Right lung (tissue), 2 donors: ENCODE measurements at regions not wholly inside any gene's neighbourhood (a gene's known extent, or its start where the extent isn't known, plus 50 kb on each side); places are given as distances from the start of the nearest gene placed in this dataset.

Experiments
- DNase-seq, 2 donors: peaks; one replicate each; pipeline ENCODE4 v3.0.0-alpha.2; 2013

DNA sequence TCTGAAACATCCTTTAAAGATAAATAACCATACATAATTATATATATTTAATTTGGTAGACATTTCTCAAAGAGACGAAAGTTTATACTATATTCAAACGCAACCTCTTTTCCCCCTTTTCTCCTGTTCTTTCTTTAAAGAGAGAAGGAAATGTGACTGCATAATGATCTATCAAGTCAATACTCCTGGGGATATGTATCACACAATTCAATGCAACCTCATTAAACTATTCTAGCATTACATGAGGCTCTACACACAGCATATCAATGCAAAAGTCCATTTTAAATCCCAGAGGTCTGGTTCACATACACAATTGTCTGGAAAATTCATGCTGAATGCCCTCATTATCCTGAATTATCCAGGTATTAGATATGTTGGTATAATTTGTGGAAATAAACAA is 330.7 kb downstream of the LMX1A start:
- DNase-seq, result no peak

DNA sequence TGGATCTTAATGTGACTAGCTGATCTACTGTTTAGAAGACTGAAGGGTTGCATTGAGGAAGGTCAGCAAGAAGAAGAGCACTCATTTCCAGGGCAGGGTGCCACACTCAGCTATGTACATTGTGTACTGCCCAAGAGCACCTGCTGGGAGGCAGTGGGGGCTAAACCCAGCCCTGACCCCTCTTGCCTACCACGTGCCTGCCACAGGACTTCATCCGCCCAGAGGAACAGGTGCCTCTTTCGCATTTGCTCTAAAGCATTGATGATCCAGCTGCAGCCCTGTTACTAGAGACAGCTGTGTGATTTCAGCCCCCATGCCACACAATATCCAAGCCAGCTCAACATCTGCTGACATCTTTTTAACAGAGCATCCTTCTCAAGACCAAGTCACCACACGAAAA is 341.8 kb downstream of the LMX1A start:
- DNase-seq, result no peak

DNA sequence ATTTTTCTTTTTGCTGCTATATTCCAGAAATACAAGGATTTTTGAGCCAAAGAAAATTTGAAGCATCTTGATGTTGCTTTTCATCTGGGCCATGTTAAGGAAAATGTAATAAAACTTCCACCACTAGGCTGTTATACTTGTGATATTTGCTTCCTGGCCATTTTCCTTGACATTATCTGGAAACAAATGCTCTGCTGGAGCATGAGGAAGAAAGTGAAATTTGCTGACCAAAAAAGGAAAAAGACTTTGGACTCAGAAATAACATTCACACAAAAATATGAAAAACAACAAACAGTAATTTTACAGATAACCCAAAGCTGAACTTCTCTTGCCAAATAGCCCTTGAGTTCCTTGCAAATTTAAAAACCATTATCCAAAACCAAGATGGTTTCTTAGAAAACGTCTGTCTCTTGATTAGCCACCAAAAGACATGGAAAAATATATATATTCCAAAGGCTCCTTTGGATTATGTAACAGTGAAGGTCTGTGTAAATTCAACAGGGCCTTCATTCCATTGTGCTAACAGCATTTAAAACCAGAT is 344.5 kb downstream of the LMX1A start:
- DNase-seq, result peak; percentile 55 to 66

DNA sequence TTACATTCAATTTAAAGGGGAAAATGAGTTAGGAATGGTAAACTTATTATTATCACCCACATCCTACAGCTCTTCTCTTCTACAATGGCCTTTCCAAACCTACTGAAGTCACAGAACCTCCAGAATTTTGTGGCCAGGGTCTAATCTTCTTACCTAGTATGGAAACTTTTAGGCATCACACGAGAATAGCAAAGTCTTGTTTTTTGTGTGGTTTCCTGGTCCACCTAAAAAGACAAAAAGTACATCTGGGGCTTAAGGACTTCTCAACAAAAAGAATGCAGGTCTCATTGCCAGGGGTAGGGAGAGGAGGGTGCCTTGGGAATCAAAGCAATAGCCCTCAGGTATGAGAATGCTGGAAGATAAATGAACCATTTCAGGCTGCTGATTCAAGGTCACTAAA is 345.3 kb downstream of the LMX1A start:
- no peak for DNase-seq

DNA sequence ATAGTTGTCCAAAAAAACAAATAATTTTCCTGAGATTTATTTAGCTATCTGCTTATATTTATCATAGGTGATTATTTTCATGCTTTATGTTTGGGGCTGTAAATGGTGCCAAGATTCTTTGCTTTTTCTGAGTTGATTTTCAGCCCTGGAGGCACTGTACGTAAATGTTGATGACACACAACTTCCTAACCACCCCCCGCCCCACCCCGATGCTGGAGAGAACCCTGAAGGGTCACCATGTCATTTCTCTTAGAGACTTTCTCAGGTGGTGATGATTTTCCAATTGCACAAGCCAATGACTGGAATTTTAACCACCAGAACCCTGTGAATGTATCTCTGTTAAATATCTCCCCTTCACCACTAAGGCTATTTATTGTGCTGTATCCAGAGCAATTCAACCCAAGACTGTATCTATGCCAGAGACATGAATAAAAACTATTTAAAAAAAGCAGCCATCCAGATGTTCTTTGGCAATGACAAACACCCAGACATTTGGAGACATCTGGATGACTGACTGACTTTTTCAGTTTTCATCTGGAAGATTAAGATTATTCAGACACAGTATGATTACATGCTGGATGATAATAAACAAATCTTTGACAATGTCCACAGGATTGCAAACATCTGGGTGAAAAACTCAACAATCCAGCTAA is 346.0 kb downstream of the LMX1A start:
- peak; percentile 72 for DNase-seq

DNA sequence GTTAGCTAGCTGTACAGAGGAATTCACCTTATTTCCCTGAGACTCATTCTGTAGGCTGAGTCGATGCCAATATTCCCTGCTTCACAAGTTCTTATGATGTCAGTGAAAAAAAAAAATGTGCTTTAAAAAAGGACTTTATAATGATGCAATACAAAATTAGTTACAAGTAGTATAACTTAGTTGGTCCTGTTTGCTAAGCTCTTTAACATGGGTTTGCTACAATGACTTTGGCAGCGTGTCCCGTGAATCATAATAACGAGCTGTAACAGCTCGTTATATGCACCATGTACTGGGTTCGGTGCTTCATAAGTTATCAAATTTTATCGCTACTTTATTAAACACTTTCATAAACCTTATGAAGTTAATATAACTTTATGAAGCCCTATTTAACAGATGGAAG is 349.7 kb downstream of the LMX1A start:
- peak; percentile 28 to 56 for DNase-seq

DNA sequence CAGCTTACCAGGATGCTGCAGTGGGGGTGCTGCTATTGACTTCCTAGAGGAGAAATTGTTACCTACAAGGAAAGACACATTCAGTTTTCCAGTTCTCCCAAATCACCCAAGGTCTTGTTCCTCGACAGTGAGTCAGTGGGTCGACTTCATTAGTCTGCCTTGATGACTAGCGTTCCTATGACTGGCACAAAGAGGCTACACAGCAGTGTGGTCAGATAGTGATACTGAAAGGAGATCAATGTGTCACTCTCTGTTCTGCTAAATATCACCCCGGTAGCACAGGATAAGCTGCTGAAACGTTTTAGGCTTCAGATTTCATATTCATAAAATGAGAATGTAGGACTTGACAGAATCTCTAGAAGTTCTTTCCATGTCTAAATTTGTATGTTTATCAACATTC is 357.4 kb downstream of the LMX1A start:
- no peak for DNase-seq

DNA sequence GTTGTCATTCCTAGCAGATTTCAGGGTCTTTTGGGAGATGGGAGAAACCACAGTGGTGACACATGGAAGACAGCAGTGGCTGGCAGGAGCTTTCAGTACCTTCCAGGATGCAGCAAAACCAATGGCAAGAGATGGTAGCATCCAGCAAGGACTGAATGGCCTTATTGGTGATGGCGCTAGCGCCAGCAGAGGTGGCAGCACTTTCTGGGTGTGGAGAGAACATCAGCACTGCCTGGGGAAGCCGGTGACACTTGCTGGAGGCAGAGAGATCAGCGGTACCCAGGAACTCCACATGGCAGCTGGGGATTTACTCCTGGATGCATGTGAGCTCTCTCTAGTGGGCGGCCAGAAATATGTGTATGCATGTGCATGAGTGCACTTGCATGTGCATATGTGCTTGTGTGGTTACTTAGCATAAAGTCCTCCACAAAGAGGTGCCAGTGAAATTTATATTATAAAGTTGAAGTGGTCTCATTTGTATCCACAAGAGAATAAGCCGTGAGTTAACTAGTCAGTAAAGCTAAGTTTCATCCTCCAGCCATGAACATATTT is 364.7 kb downstream of the LMX1A start:
- DNase-seq, result no peak

DNA sequence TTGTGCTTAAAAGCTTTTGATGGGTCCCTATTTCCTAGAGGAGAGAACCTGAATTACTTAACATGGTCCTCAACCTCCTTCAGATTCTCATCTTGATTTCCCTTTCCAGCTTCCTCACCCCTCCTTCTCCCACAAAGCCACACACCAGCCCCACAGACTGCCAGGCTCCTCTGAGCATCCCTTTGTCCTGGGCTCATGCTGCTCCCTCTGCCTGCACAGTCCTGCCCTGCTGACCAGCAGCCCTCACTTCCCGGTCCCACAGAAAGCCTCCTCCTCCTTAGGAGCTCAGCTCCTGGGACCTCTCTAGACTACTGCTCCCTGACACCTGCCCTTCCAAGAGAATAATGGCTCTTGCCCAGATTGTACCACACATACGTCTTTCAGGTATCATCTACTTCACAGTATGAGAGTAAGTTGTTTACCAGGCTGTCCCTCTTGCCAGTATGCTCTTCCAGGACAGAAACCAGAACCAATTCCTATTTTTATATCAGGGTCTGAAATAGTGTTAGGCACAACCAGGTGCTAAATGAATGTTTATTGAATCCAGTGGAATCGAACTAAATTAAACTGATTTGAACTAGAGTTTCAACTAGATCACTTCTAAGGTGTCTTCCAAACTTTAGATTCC is 373.4 kb downstream of the LMX1A start:
- no peak for DNase-seq

DNA sequence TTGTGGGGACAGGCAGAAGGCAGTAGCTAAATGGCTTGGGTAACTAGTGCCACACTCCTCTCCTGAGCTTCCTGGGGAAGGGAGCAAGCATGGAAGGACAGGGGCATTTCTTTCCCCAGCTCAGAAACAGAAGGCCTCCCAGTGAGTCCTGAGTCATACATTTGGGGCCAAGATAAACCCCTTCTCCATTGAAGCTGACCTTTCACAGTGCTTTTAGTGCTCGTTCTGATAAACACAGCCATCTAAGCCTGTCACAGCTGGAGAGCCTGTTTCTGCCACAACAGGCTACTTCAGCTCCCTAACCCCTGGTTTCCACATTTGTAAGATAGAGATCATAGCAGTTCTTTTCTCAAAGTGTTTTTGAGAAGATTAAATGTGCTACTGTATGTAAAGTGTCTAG is 374.0 kb downstream of the LMX1A start:
- DNase-seq, result no peak

DNA sequence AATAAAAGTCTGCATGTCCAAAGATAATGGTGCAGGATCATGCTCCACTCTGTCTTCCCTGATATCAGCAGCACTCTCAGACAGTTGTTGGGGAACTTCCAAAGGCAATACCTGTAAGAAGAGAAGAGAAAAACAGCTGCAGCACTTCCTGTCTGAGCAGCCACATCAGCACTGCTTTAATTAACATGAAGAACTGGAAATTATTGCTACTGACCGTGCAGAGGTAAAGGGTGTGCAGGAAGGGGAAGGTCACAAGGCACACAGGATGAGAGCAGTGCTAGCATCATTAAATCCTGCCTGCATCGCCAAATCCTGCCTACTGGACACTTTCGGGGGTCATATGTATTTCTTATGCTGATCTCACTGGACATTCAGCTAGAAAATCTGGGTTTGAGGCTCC is 379.0 kb downstream of the LMX1A start:
- DNase-seq, result no peak

DNA sequence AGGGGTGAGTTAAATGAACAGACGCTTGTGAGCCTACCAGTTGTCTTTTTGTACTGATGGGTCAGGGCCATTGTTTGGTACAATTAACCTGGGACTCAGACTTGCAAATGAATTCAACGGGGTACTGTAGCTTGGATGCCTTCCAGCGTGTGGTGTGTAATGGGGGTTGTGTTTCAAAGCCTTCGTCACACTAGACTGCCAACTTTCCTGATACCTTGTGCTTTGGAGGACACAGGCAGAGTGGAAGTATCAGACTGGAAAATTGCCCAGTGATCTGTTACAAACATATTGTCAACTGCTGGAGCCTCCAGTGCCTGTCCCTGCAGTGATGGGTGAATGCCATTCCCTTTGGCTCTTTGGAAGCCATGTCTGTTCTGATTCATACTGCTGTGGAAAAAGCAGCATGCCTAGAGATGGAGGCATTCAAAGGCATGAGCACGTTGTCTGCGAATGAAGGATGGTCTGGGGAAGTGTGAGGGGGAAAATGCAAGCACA is 384.5 kb downstream of the LMX1A start:
- DNase-seq, result no peak

DNA sequence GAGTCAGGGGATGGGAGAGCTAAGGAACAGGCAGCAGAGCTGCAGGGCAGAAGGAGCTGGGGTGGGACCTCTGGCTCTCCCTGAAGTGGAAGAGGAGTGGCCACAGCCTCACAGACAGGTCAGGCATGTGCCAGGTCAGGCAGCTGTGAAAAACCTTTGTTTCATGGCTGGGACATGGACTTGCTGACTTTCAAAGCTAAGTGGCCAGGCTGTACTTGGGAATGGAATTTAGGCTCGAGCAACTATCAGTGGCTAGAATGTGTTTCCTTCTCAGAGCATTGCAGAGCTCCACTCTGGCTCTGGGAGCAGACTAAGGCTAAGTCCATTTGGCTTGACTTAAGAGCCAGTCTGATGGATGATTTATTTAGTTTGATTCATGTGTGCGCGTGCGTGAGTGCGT is 385.1 kb downstream of the LMX1A start:
- no peak for DNase-seq

DNA sequence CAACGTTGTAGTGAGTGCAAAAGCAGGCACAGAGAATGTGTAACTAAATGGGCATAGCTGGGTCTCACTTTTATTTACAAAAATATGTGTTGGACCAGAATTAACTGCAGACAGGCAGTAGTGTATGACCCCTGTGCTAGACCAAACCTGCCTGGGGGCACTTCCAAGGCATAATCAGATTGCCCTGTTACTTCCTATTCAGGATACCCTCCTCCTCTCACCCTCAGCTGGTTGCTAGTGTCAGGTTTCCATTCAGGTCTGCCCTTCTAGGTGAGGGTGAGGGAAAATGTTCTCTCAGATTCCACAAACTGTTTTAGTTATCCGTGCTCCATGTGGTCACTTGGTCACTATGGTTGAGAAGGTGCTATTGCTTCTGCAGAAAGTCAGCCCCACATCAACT is 387.3 kb downstream of the LMX1A start:
- DNase-seq, result no peak

DNA sequence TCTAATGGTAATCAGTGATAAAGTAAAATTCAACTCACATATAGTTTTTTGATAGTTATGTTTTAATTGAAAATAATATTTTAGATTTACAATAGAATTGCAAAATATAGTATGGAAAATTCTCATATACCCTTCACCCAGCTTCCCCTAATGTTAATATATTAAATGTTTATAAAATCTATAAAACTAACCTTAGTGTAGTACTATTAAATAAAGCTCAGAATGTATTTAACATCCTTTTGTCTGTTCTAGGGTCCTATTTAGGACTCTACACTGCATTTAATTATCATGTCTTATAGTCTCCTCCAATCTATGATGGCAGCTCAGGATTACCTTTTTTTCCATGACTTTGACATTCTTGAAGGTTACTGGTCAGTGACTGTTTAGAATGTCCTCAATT is 389.2 kb downstream of the LMX1A start:
- DNase-seq, result no peak

DNA sequence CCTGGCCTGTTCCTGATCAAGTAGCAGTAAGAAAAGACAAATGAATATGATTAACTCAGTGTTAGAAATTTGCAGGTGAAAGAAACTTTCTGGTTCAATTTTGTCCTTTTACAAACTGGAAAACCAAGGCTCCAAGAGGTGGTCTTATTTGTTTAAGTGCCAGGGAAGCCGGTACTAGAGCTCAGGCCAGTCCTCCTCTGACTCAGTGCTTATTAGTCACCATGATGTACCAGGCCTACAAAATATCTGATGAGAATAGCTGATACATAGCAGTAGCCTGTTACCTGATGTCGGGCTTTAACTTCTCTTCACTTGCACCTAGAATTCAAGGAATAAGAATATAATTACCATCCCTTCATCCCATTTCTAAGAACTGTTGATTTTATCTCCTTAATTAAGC is 394.8 kb downstream of the LMX1A start:
- DNase-seq, result no peak

DNA sequence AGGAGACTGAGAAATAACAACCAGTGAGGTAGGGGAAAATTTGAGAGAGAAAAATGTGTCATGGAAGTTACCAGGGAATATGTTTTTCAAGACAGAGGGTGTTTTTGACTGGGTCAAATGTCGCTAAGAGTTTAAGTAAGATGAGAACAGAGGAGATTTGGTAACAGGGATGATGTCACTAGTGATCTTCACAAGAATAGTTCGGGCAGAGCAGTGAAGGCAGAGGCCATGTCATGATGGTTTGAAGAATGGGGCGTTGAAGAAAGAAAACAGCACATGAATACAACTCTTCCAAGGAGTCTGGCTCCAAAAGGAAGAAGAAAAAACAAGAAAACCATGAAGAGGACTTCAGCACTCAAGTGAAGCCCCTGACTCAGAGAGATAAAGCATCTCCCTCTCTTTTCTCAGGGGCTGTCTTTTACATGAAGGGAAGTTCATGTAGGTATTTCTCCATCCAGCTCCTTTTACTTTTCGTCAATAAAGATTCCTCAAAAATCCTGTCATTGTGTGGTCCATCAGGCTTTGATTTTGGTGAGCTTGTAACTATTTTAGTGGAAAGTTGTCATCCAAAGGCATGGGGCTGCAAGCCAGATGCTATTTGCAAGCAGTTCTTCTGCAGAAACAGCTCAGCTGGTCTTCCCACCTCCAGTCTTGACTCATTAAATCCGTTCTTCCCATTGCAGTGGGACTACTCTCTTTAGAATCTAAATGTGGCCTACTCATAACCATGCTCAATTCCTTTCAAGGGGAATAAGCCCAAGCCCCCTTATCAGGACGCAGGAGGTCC is 397.3 kb downstream of the LMX1A start:
- peak; percentile 26 to 48 for DNase-seq

DNA sequence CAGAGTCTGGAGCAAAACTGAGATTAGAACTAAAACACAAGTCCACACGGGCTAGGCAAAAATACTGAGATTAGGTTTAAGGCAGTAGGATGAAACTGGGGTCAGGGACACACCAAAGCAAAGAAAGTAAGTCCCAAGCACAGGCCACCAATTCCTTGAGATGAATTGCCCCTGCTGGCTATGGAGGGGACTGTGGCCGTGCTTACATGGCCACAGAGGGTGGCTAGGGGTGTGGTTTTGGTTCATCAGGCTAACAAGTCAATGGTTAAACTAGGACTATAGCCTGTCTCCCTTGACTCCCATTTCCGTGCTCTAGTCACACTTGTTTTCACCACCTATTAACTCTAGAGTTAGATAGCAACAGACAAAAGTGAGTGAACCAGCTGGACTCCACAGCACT is 394.8 kb downstream of the PBX1 start:
- no peak for DNase-seq

DNA sequence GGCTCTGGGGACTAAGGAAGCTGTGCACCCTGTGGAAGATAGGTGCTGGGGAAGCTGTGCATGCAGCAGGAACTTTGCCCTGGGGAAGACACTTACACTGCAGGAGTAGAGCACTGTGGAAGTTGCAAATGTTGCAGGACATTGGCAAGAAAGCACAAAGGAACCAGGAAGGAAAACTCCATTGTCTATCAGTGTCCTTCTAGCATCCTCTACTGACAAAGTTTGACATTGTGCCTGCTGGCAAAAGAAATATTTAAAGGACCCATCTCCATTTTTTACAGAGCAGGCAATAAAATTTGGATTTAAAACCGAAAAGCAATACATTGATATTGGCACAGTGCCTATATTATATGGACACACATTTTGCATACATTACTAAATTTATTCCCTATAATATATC is 394.1 kb downstream of the PBX1 start:
- DNase-seq, result no peak

DNA sequence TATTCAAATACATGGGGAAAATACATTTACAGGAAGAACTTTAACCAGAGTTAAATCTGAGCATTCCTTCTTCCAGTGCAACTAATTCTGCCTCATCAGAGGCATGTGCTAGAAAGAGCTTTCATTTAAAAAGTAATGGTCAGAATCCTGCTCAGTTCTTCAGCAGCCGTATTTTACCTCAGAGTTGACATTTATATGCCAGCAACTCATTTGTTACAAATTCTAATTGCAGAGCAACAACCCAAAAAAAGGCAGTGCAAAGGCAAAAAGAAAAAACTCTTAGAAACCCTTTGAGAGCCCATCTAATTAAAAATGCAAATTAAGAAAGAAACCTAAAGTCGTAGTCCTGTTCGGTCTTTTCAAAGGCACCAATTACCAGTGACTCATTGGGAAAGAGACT is 392.5 kb downstream of the PBX1 start:
- DNase-seq, result no peak

DNA sequence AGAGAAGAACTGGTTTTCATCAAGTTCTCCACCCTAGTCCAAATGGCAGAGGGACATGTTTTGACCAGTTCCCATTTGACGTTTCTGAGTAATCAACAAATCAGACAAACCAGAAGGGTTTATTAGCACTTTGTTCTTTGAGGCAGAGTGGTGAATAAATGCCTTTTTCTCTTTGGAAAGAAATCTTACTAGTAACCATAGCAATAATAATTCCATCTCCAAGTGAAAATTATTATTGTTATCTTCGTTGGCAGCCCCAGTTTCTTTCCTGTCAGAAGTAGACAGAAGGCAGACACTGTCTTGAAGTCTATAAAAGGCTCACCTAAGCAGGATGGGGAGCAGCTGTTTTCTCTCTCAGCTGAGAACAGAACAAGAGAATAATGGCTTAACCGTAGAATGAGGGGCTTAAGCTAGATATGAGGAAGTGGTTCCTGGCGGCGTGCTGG is 391.6 kb downstream of the PBX1 start:
- no peak for DNase-seq

DNA sequence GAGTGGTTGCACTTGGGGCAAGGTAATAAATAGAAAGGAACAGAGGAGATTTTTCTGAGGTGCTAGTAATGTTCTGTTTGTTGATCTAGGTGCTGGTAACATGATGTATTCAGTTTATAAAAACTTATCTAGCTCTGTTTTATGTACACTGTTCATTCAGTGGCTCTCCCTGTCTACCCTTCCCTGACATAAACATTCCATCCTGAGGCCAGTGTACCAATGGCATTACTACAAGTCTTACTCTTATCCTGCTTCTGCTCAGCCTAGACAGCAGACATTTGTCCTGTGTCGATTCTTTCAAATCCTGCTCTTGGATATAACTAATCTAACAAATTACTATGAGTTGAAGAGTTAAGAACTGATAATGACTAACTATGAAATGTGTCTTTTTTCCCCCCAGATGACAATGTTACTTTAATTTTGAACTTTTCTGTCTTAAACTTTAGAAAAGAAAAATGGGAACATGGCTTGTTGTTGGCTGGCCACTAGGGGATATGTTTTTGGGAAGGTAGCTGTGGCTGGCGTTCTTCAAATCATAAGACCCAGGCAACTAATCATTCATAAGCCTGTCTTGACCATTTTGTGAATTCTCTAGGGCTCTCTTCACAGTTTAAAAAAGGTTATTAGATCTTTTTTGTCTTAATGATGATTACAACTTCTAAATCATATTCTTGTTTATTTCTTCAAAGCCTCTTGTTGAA is 390.9 kb downstream of the PBX1 start:
- no peak for DNase-seq
